ENCODE measurements at regions not wholly inside any gene's neighbourhood (a gene's known extent, or its start where the extent isn't known, plus 50 kb on each side); places are given as distances from the start of the nearest gene placed in this dataset.

DNA sequence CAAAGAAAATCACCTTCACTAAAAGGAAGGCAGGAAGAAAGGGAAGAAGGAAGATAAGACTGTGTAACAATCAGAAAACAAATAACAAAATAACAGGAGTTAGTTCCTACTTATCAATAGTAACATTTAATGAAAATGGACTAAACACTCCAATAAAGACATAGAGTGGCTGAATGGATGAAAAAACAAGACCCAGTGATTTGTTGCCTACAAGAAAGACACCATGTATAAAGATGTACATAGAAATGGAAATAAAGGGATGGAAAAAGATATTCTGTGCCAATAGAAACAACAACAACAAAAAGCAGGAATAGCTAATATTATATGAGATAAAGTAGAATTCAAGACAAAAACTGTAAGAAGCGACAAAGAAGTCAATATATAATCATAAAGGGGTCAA lies 116.8 kb downstream of the LURAP1L start:
- no peak overlapping the region for H3K27ac ChIP-seq (ENCODE audit: low read length)
- H3K4me1 ChIP-seq (ENCODE audit: insufficient read depth, low read length), result no peaks in the 10 kb centered on the region
- no peaks in the 10 kb centered on the region for H3K27me3 ChIP-seq (ENCODE audit: insufficient read depth, low read length, poor library complexity)
- H3K4me3 ChIP-seq (ENCODE audit: low read depth in 1 of 2, low read length in 2 of 2), result no peak overlapping the region
- H2AFZ ChIP-seq (ENCODE audit: low read depth, low read length), result no peak overlapping the region
- H3K36me3 ChIP-seq (ENCODE audit: insufficient read depth, low read length), result no peaks in the 10 kb centered on the region
- TF ChIP-seq CTCF (IDR thresholded peaks at IDR 0.05; ENCODE audit: borderline replicate concordance, extremely low read depth, low read length, poor library complexity, severe bottlenecking) (no peak), EZH2 (IDR thresholded peaks at IDR 0.05; ENCODE audit: borderline replicate concordance, low read depth, low read length, severe bottlenecking) (no peak)
- no peaks in the 10 kb centered on the region for H4K20me1 ChIP-seq (ENCODE audit: insufficient read depth, low read length)
- DNase-seq (no peak), ATAC-seq (ENCODE audit: insufficient read depth, low read depth) (no peak)
- no peak overlapping the region for H3K4me2 ChIP-seq (ENCODE audit: insufficient read depth, low read length)
- H3K9me3 ChIP-seq (ENCODE audit: insufficient read depth, low read length, severe bottlenecking), result peaks cover 4% of the 10 kb centered on the region
- H3K79me2 ChIP-seq (ENCODE audit: insufficient read depth, low read length), result no peaks in the 10 kb centered on the region
- H3K9ac ChIP-seq (ENCODE audit: low read depth, low read length), result no peak overlapping the region

DNA sequence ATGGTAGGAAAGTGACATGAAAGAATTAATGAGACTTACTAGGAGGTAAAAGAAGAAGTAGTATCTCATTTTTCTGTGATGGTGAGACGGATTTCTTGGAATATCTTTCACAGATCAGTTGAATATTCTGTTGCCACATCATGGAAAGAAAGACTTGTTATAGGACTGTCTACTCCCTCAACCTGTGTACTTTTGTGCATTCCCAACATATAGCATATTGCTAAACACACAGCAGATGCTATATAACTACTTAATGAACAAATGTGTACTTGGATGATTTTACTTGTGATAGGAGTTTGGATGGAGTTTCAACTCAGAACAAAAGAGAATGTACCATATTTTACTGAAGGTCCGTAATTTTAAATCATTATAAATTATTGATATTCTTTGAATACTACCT lies 128.5 kb downstream of the LURAP1L start:
- Histone ChIP-seq H3K27me3 (ENCODE audit: insufficient read depth, low read length, poor library complexity) (no peaks in the 10 kb centered on the region), H3K36me3 (ENCODE audit: insufficient read depth, low read length) (no peaks in the 10 kb centered on the region), H3K4me1 (ENCODE audit: insufficient read depth, low read length) (no peaks in the 10 kb centered on the region), H3K27ac (ENCODE audit: low read length) (no peak overlapping the region), H3K9me3 (ENCODE audit: insufficient read depth, low read length, severe bottlenecking) (no peaks in the 10 kb centered on the region), H4K20me1 (ENCODE audit: insufficient read depth, low read length) (no peaks in the 10 kb centered on the region), H3K4me3 (ENCODE audit: low read depth in 1 of 2, low read length in 2 of 2) (no peak overlapping the region), H2AFZ (ENCODE audit: low read depth, low read length) (no peak overlapping the region), H3K79me2 (ENCODE audit: insufficient read depth, low read length) (no peaks in the 10 kb centered on the region), H3K4me2 (ENCODE audit: insufficient read depth, low read length) (no peak overlapping the region), H3K9ac (ENCODE audit: low read depth, low read length) (no peak overlapping the region)
- DNase-seq (no peak), ATAC-seq (ENCODE audit: insufficient read depth, low read depth) (no peak)
- TF ChIP-seq EZH2 (IDR thresholded peaks at IDR 0.05; ENCODE audit: borderline replicate concordance, low read depth, low read length, severe bottlenecking) (no peak), CTCF (IDR thresholded peaks at IDR 0.05; ENCODE audit: borderline replicate concordance, extremely low read depth, low read length, poor library complexity, severe bottlenecking) (no peak)

GRCh38 chr9:12904261-12905000 lies 129.6 kb downstream of the LURAP1L start:
- no peaks in the 10 kb centered on the region for H3K36me3 ChIP-seq (ENCODE audit: insufficient read depth, low read length)
- H3K27ac ChIP-seq (ENCODE audit: low read length), result no peak overlapping the region
- H4K20me1 ChIP-seq (ENCODE audit: insufficient read depth, low read length), result no peaks in the 10 kb centered on the region
- no peaks in the 10 kb centered on the region for H3K79me2 ChIP-seq (ENCODE audit: insufficient read depth, low read length)
- no peak overlapping the region for H3K4me2 ChIP-seq (ENCODE audit: insufficient read depth, low read length)
- no peak overlapping the region for H3K9ac ChIP-seq (ENCODE audit: low read depth, low read length)
- no peaks in the 10 kb centered on the region for H3K4me1 ChIP-seq (ENCODE audit: insufficient read depth, low read length)
- DNase-seq (no peak), ATAC-seq (ENCODE audit: insufficient read depth, low read depth) (no peak)
- H3K9me3 ChIP-seq (ENCODE audit: insufficient read depth, low read length, severe bottlenecking), result no peaks in the 10 kb centered on the region
- no peak overlapping the region for H3K4me3 ChIP-seq (ENCODE audit: low read depth in 1 of 2, low read length in 2 of 2)
- H3K27me3 ChIP-seq (ENCODE audit: insufficient read depth, low read length, poor library complexity), result no peaks in the 10 kb centered on the region
- no peak overlapping the region for H2AFZ ChIP-seq (ENCODE audit: low read depth, low read length)
- no peak for TF ChIP-seq EZH2 (IDR thresholded peaks at IDR 0.05; ENCODE audit: borderline replicate concordance, low read depth, low read length, severe bottlenecking)
- no peak for TF ChIP-seq CTCF (IDR thresholded peaks at IDR 0.05; ENCODE audit: borderline replicate concordance, extremely low read depth, low read length, poor library complexity, severe bottlenecking)

Measured in DND-41 (cell line).